GM19395 (cell line): ENCODE measurements at regions not wholly inside any gene's neighbourhood (a gene's known extent, or its start where the extent isn't known, plus 50 kb on each side); places are given as distances from the start of the nearest gene placed in this dataset.
"Not testable (repeated sequence)": the region's sequence is repeated elsewhere in the genome, so short reads cannot be mapped to it uniquely, and the experiment has no call there.

Source experiments
- ATAC-seq: cut with Tn5 transposase; IDR thresholded peaks from one replicate; pipeline ENCODE4 v1.9.1; 2021; ENCODE audit warnings: mild to moderate bottlenecking, moderate library complexity; ENCODE audit not compliant: unreplicated experiment

GRCh38 chr15:70378126-70379031 is 280.7 kb upstream of the TLE3 start:
- ATAC-seq = no peak

GRCh38 chr15:70376929-70377691 is 279.4 kb upstream of the TLE3 start:
- ATAC-seq = no peak

- ATAC-seq = no peak
Measured at GRCh38 chr15:70376031-70376928, 278.6 kb upstream of the TLE3 start.

- no peak for ATAC-seq
Measured at GRCh38 chr15:70375586-70375985, 277.9 kb upstream of the TLE3 start.

GRCh38 chr15:70375006-70375431 is 277.3 kb upstream of the TLE3 start:
- no peak for ATAC-seq

- ATAC-seq = no peak
Measured at GRCh38 chr15:70374096-70374495, 276.4 kb upstream of the TLE3 start.

- ATAC-seq = not testable (repeated sequence)
Measured at GRCh38 chr15:70373439-70373838, 275.7 kb upstream of the TLE3 start.

GRCh38 chr15:70367913-70368705 is 270.4 kb upstream of the TLE3 start:
- not testable (repeated sequence) for ATAC-seq

- not testable (repeated sequence) for ATAC-seq
Measured at GRCh38 chr15:70364023-70364422, 266.3 kb upstream of the TLE3 start.

GRCh38 chr15:70362886-70363285 is 265.2 kb upstream of the TLE3 start:
- ATAC-seq = no peak

- no peak for ATAC-seq
Measured at GRCh38 chr15:70362350-70362749, 264.6 kb upstream of the TLE3 start.

- no peak for ATAC-seq
Measured at GRCh38 chr15:70361891-70362290, 264.2 kb upstream of the TLE3 start.

GRCh38 chr15:70361106-70361505 is 263.4 kb upstream of the TLE3 start:
- ATAC-seq = no peak

- ATAC-seq = no peak
Measured at GRCh38 chr15:70358871-70359647, 261.3 kb upstream of the TLE3 start.

GRCh38 chr15:70358011-70358819 is 260.5 kb upstream of the TLE3 start:
- ATAC-seq = no peak

- no peak for ATAC-seq
Measured at GRCh38 chr15:70357453-70357852, 259.7 kb upstream of the TLE3 start.

- no peak for ATAC-seq
Measured at GRCh38 chr15:70356919-70357318, 259.2 kb upstream of the TLE3 start.

GRCh38 chr15:70356062-70356860 is 258.5 kb upstream of the TLE3 start:
- ATAC-seq = no peak
